NCI-H524 (cell line): ENCODE measurements at regions not wholly inside any gene's neighbourhood (a gene's known extent, or its start where the extent isn't known, plus 50 kb on each side); places are given as distances from the start of the nearest gene placed in this dataset.
A peak's percentile ranks its signal among the peaks of the same experiment; 100 is the strongest.
"Not testable (repeated sequence)": the region's sequence is repeated elsewhere in the genome, so short reads cannot be mapped to it uniquely, and the experiment has no call there.

Source experiments
- DNase-seq, 2 experiments: peaks; one replicate each; lab custom pipeline; 2025; lab: John Stamatoyannopoulos, UW

GRCh38 chr4:102210806-102211205 lies 134.5 kb downstream of the SLC39A8 start:
- not testable (repeated sequence) for DNase-seq

GRCh38 chr4:102204634-102205033 lies 140.6 kb downstream of the SLC39A8 start:
- not testable (repeated sequence) for DNase-seq

DNA sequence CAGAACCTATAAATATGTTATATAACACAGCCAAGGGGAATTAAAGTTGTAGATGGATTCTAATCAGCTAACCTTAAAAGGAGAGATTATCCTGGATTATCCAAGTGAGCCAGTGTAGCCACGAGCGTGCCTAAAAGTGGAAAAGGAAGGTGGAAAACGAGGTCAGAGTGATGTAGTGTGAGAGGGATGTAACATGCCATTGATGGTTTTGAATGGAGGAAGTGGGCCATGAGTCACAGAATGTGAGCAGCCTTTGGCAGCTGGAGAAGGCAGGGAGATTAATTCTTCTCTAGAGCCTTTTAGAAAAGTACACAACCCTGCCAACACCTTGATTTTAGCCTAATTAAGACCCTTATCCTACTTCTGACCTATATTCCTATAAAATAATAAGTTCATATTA lies 149.1 kb downstream of the SLC39A8 start:
- peak in 1 of 2 experiments; percentile 25 for DNase-seq

DNA sequence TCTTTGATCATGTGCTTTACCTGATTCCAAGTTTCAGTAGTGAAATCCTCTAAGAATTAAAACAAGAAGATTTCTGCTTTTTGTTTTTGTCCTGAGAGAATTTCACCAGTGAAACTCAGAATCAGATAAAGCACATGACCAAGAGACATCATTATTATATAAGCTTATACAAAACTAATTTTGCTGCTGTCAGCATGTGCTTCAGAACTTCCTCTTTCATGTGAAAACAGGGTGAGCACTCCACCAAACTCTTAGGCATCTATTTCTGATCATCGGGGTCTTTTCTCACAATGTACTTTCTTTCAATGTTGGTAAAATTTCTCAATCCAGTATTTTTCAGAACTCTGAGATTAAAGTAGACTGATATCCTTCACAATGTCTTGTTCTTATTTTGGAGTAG lies 152.1 kb downstream of the SLC39A8 start:
- no peak for DNase-seq

DNA sequence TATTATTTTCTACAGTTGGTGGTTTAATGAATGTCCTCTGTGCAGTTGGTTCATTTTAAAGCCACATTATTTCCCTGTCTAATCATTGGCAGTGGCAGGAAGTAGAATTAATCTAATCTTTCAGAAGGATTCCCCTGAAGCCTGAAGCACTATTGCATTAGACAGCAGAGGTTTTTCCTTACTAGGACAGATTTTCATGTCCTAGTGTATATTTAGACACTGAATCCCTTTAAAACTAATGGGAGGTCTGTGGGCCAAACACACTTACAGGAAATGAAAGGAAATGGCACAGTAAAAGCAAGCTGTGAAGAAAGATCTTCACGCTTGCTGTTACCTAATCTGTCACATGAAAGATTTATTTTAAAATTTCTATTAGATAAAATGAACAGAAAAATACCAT lies 165.2 kb downstream of the SLC39A8 start:
- no peak for DNase-seq

DNA sequence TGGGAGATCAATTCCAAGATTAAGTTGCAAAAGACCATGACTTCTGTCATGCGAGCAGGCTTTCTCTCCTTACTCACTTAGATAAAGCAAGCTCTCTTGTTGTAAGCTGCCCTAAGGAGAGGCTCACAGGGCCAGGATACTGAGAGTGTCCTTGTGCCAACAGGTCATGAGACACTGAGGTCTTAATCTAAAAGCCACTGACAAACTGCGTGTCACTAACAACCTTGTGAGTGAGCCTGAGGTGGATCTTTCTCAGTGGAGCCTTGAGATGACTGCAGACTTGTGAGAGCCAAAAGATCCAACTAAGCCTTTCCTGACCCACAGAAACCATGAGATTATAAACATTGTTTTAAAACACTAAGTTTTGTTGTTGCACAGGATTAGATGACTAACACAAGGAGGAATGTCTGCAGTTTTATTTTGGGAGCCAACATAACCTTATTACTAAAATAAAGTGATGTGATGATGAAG lies 170.5 kb downstream of the SLC39A8 start:
- DNase-seq: no peak

- no peak for DNase-seq
Observed at GRCh38 chr4:102172341-102172740, 172.9 kb downstream of the SLC39A8 start.

DNA sequence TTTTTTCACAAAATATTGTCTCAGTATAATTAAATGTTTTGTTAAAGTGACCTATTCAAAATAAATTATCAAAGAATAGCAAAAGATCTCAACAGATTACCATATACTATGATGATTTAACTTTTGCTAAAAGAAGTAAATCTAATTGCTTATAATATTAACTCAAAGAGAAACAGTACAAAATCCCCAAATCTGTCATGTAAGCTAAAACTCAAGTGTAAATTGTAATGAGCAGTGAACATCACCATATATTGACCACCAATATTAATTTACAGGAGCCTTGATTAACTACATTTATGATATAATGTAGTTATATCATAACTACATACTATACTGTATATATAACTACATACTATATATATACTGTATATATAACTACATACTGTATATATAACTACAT lies 174.4 kb downstream of the SLC39A8 start:
- DNase-seq: no peak

DNA sequence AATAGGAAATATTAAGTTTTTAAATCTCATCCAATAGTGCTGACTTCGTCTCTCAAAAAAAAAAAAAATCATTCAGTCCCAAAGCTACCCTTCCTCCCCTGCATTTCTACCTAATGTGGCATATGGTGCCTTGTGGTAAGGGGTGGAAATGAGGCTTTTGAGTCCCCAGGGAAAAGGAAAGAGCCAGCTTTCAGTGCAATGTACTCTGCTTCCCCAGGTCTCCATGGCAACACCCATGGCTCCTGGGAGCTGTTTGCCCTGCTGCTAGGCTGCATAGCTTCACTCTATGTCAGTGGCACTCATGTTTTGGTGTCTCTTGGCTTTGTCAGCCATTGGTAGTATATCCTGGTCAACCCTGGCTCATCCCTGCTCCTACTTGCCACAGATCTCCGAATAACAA lies 175.9 kb downstream of the SLC39A8 start:
- peak; percentile 91 to 95 for DNase-seq

- peak in 1 of 2 experiments; percentile 42 for DNase-seq
Observed at GRCh38 chr4:102168580-102168979, 176.7 kb downstream of the SLC39A8 start.

- DNase-seq: no peak
Observed at GRCh38 chr4:102165584-102165983, 179.7 kb downstream of the SLC39A8 start.

- DNase-seq: no peak
Observed at GRCh38 chr4:102163404-102164140, 181.7 kb downstream of the SLC39A8 start.

- DNase-seq: no peak
Observed at GRCh38 chr4:102157984-102158383, 187.3 kb downstream of the SLC39A8 start.

GRCh38 chr4:102153391-102153790 lies 191.9 kb downstream of the SLC39A8 start:
- no peak for DNase-seq

- DNase-seq: no peak
Observed at GRCh38 chr4:102151696-102152095, 193.6 kb downstream of the SLC39A8 start.

DNA sequence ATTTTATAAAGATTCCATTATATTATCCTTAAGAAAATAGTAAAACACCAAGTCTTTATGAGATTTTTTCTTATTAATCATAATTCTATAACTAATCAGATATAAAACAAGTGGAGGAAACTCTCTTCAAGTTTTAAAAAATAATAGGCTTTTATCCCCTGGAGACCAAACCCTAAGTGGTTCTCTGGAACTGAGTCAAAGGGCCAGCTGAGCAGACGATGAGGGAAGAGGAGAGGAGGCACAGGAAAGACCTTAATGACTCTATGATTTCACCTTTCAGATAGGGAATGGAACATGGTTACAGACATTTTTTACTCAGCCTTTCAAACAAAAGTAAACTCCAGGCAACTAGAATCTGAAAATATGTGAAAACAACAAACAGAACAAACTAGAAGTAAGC lies 201.8 kb downstream of the SLC39A8 start:
- DNase-seq: no peak

- DNase-seq: no peak
Observed at GRCh38 chr4:102141842-102142241, 203.4 kb downstream of the SLC39A8 start.

GRCh38 chr4:102139932-102140331 lies 205.3 kb downstream of the SLC39A8 start:
- no peak for DNase-seq

DNA sequence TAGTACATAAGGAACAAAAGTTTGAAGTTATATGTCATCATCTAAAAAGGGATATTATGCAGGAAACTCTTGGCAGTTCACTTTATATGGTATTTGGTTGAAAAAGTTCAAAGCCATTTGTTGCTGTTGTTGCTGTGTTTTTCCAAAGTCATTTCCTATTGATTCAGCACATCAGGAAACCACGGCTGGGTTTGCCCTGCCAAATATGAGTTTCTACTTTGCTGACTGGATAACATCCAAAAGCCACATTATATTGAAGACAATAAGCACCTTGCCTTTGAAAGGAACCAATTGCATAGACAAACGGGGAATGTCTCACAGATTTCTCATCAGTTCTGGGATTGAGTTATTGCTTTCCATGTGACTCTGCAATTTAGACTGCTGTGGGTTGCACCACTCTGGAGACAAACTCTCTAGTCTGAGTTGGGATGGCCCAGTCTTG lies 206.1 kb downstream of the SLC39A8 start:
- DNase-seq: no peak

DNA sequence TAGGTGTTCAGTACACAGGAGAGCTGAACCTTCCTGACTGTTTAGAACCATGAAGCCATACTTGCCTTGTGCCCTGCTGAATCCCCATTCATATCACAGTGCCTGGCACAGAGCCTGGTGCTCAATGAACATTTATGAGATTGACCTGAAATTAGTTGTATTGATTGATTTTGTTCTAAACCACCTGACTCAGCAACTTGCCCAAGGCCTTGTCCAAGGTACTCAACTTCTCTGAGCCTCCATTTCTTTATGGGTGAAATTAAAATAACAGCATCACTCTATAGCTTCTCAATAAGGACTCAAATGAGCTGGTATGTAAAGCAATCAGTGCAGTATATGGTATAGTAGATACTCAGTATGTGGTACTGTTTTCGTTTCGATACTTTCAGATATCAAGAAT lies 208.1 kb downstream of the SLC39A8 start:
- DNase-seq: no peak

GRCh38 chr4:102129810-102130209 lies 215.5 kb downstream of the SLC39A8 start:
- no peak for DNase-seq
